A673 (cell line): ENCODE measurements at regions not wholly inside any gene's neighbourhood (a gene's known extent, or its start where the extent isn't known, plus 50 kb on each side); places are given as distances from the start of the nearest gene placed in this dataset.

Experiments used
- BruUV-seq: library from RNA; stranded (reverse); fragments of 400-500 nt; replicated peaks from 2 replicates; lab custom pipeline; 2021; lab: Mats Ljungman, UMichigan
- CTCF ChIA-PET: fragments of 300-600 bp; sonication (Branson Sonifier 250); formaldehyde crosslinking; loops from one replicate; lab custom pipeline; 2022; ENCODE audit warnings: antibody characterized with exemption; lab: Charles Lee
- POLR2A ChIA-PET: fragments of 300-600 bp; sonication (Branson Sonifier 250); formaldehyde crosslinking; loops from one replicate; lab custom pipeline; 2022; ENCODE audit warnings: antibody characterized with exemption; ENCODE audit not compliant: low non-redundant PET; lab: Charles Lee
- DNase-seq: peaks from one replicate; pipeline ENCODE4 v3.0.0-alpha.2; 2015; ENCODE audit warnings: low spot score
- H3K27ac ChIP-seq: fragments of 200-600 bp; sonication (generic); 2 replicates; pipeline ENCODE4 v1.5.1; 2016; ENCODE audit warnings: mixed run types, low read depth, mild to moderate bottlenecking, mixed read lengths, antibody characterized with exemption, low read length; ENCODE audit not compliant: poor library complexity, severe bottlenecking
- H3K27me3 ChIP-seq: fragments of 200-600 bp; sonication (generic); replicated peaks from 2 replicates; pipeline ENCODE4 v1.6.1; 2017; ENCODE audit warnings: mixed run types, low read depth, mild to moderate bottlenecking, mixed read lengths, antibody characterized with exemption, low read length; ENCODE audit not compliant: insufficient read depth, poor library complexity
- H3K36me3 ChIP-seq: fragments of 200-600 bp; sonication (generic); 2 replicates; pipeline ENCODE4 v1.6.1; 2016; ENCODE audit warnings: mixed run types, mild to moderate bottlenecking, mixed read lengths, antibody characterized with exemption, low read length; ENCODE audit not compliant: insufficient read depth, poor library complexity, severe bottlenecking
- H3K4me1 ChIP-seq: fragments of 200-600 bp; sonication (generic); 2 replicates; pipeline ENCODE4 v1.6.1; 2017; ENCODE audit warnings: mixed run types, mild to moderate bottlenecking, mixed read lengths, antibody characterized with exemption, low read length; ENCODE audit not compliant: insufficient read depth, poor library complexity, severe bottlenecking
- H3K4me3 ChIP-seq: fragments of 200-600 bp; sonication (generic); 2 replicates; pipeline ENCODE4 v1.5.1; 2016; ENCODE audit warnings: low read depth, mixed run types, mild to moderate bottlenecking, mixed read lengths, low read length; ENCODE audit not compliant: poor library complexity, severe bottlenecking
- H3K9me3 ChIP-seq: fragments of 200-600 bp; sonication (generic); 2 replicates; pipeline ENCODE4 v1.6.1; 2016; ENCODE audit warnings: mixed run types, low read depth, mild to moderate bottlenecking, mixed read lengths, antibody characterized with exemption, low read length; ENCODE audit not compliant: poor library complexity, severe bottlenecking
- CTCF ChIP-seq: fragments of 300-800, 200-600 bp; sonication (generic); conservative IDR thresholded peaks from 2 replicates; pipeline ENCODE4 v1.5.1; 2017; ENCODE audit warnings: low read depth, mild to moderate bottlenecking, antibody characterized with exemption, low read length, moderate library complexity, mixed read lengths
- EZH2 ChIP-seq: fragments of 200-600 bp; sonication (generic); IDR thresholded peaks from 2 replicates; pipeline ENCODE4 v1.6.1; 2017; ENCODE audit warnings: borderline replicate concordance, low read depth, mild to moderate bottlenecking, mixed read lengths, antibody characterized with exemption, low read length; ENCODE audit not compliant: poor library complexity, severe bottlenecking
- intact Hi-C: fragments of 100-400 bp; cut with micrococcal nuclease; formaldehyde crosslinking; loops from one replicate; pipeline ENCODE4 v1.10.0; 2022; ENCODE audit not compliant: unreplicated experiment

DNA sequence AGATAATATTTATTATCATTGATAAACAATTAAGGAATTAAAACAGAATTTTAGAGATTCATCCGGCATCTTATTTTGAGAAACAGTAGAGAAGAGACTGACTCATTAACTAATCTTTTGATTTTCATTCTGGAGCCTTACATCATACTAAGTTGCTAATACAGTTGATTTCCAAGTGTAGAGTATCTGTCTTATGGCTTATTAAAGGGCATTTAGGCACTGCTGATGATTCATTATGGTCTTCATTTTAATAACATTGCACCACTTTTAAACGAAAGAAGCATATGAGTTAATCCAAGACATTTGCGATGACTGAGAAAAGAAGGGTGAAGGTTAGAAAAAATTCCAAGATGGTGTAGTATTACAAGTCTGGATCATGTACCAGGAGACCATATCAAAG, 186.0 kb upstream of the CACNA2D1 start:
- BruUV-seq = no TSS peak
- Histone ChIP-seq H3K4me1 (no peaks in the 10 kb centered on the region), H3K27ac (no peak overlapping the region), H3K4me3 (no peak overlapping the region), H3K9me3 (no peaks in the 10 kb centered on the region), H3K36me3 (no peaks in the 10 kb centered on the region), H3K27me3 (no peaks in the 10 kb centered on the region)
- POLR2A ChIA-PET = no interaction called here
- CTCF ChIA-PET = no interaction called here
- no peak for TF ChIP-seq CTCF
- TF ChIP-seq EZH2 = no peak
- no peak for DNase-seq
- intact Hi-C loops = no loop called here

DNA sequence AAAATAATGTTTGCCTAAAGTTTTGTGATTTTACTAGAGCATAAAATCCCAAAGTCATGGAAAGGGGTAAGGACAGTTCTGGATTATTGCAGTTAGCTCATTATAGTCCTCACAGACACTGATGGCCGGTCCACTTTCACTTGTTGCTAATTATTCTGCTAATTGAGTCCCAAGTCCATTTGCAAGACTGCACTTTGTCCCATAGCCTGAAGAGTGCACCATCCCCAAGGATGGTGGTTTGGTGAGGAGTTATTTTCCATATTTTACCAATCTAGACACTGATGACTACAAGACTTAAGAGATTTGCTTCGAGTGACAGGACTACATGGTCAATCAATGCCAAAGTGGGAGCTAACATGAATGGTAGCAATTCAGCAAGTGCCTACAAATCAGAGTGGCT, 181.8 kb upstream of the CACNA2D1 start:
- no TSS peak for BruUV-seq
- Histone ChIP-seq H3K9me3 (no peaks in the 10 kb centered on the region), H3K27ac (no peak overlapping the region), H3K4me3 (no peak overlapping the region), H3K27me3 (no peaks in the 10 kb centered on the region), H3K36me3 (no peaks in the 10 kb centered on the region), H3K4me1 (no peaks in the 10 kb centered on the region)
- DNase-seq = no peak
- CTCF ChIA-PET = no interaction called here
- POLR2A ChIA-PET = no interaction called here
- TF ChIP-seq CTCF = no peak
- no peak for TF ChIP-seq EZH2
- intact Hi-C loops = no loop called here

DNA sequence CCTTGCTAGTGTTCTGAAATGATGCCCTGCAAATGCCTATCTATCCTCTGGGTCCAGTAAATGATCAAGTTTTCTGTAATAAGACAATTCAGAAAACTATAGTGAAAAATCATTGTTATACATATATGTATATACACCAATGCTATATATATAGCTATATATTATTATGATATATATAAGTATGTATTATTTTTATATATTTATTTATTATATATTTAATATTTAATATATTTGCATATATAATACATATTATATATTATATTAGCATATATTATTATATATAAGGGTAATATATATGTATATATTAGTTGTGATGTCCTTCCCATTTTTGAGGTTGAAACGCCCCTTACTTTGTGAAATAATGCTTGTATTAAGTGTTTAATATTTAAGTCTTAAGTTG, 181.4 kb upstream of the CACNA2D1 start:
- no peaks in the 10 kb centered on the region for H3K27me3 ChIP-seq
- no peak overlapping the region for H3K4me3 ChIP-seq
- TF ChIP-seq CTCF = no peak
- TF ChIP-seq EZH2 = no peak
- H3K36me3 ChIP-seq = no peaks in the 10 kb centered on the region
- H3K9me3 ChIP-seq = no peaks in the 10 kb centered on the region
- DNase-seq = no peak
- intact Hi-C loops = no loop called here
- H3K4me1 ChIP-seq = no peaks in the 10 kb centered on the region
- ChIA-PET POLR2A (no interaction called here), CTCF (no interaction called here)
- H3K27ac ChIP-seq = no peak overlapping the region
- no TSS peak for BruUV-seq
